GM12872 (cell line): ENCODE measurements at regions not wholly inside any gene's neighbourhood (a gene's known extent, or its start where the extent isn't known, plus 50 kb on each side); places are given as distances from the start of the nearest gene placed in this dataset.

Experiments used
- CTCF ChIP-seq: IDR thresholded peaks from 3 replicates; pipeline ENCODE4 v1.5.1; 2011; ENCODE audit warnings: low read depth, mild to moderate bottlenecking, low read length, moderate library complexity; ENCODE audit not compliant: insufficient read depth

GRCh38 chr20:39242614-39243013 is 280.5 kb downstream of the DHX35 start:
- TF ChIP-seq CTCF: no peak

GRCh38 chr20:39234520-39235095 is 272.5 kb downstream of the DHX35 start:
- TF ChIP-seq CTCF: no peak

- TF ChIP-seq CTCF: no peak
Observed at GRCh38 chr20:39233755-39234154, 271.6 kb downstream of the DHX35 start.

- no peak for TF ChIP-seq CTCF
Observed at GRCh38 chr20:39227416-39227815, 265.3 kb downstream of the DHX35 start.

GRCh38 chr20:39225978-39226377 is 263.8 kb downstream of the DHX35 start:
- no peak for TF ChIP-seq CTCF

GRCh38 chr20:39225536-39225935 is 263.4 kb downstream of the DHX35 start:
- no peak for TF ChIP-seq CTCF

- no peak for TF ChIP-seq CTCF
Observed at GRCh38 chr20:39222101-39222500, 260.0 kb downstream of the DHX35 start.
